ENCODE measurements at regions not wholly inside any gene's neighbourhood (a gene's known extent, or its start where the extent isn't known, plus 50 kb on each side); places are given as distances from the start of the nearest gene placed in this dataset.

- DNase-seq = no peak
Measured at GRCh38 chr2:129653246-129653645, 326.2 kb upstream of the RAB6C start.

GRCh38 chr2:129654331-129654730, 325.1 kb upstream of the RAB6C start:
- DNase-seq = no peak

DNA sequence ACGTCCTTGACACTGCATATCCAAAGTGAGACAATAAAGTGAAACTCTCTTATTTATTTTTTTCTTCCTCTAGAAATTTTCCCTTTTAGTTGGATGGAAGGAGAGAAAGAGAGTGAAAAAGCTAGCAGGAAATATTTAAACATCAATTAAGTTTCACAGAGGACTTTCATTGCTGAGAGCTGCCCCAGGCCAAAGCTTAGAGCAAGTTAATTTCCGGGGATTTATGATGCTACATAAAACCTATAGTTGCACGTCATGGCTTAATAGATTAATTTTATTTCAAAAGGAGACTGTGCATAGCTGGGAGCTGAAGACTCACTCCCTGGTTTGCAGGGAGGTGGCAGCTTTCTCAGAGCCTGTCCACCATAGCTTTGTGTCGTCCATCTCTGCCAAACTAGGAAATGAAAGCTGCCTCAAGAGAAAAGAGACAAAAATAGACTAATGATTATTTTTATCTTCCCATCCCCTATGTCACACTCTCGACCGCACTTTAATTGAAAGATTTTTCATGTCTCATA, 323.3 kb upstream of the RAB6C start:
- DNase-seq = no peak

- DNase-seq = no peak
Measured at GRCh38 chr2:129658430-129658829, 321.0 kb upstream of the RAB6C start.

- no peak for DNase-seq
Measured at GRCh38 chr2:129661935-129662334, 317.5 kb upstream of the RAB6C start.

DNA sequence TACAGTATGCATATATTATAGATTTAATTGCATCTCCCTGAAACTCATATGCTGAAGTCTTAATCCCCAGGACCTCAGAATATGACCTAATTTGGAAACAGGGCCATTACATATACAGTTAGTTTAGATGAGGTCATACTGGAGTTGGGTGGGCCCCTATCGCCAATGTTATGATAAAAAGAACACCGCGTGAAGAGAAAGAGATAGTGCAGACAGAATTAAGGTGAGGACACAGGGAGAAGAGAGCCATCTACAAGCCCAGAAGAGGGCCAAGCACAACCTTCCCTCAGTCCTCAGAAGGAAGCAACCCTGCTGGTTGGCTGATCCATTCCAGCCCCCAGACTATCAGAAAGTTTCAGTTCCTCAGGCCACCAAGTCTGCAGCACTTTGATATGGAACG, 311.9 kb upstream of the RAB6C start:
- peak; percentile 4 for DNase-seq

DNA sequence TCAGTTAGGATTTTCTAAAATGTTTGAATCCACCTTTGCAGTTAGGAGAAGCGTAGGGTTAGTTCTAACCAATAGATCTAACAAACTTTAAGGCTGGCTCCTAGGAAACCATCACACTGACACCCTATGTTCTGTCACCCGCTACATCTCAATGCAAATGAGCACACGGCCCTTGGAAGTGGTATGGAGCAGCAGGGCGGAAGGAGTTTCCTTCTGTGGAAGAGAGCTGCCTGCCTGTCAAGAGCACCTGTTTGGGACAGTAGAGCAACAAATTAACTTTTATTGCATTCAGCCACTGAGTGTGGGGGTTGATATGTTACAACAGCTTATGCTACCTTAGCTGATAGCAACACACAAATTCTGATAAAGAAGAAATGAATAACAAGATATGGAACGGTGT, 306.9 kb upstream of the RAB6C start:
- no peak for DNase-seq

DNA sequence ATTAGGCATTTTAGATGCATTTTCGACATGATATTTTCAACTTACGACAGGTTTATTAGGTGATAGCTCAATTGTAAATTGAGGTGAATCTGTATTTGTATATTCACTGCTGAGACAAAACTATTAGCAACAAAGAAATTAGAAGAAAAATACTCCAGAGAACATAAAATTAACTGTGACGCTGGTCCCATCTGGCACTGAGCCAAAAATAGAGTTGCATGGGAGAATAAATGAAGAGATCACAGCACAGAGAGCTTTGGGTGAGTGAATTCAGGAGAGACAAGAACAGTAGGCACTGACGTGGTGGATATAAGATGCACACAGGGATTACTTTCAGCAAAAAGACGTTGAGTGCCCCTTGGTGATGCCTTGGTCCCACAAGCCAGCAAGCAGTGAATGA, 306.2 kb upstream of the RAB6C start:
- DNase-seq = no peak

- no peak for DNase-seq
Measured at GRCh38 chr2:129673847-129674711, 305.4 kb upstream of the RAB6C start.

DNA sequence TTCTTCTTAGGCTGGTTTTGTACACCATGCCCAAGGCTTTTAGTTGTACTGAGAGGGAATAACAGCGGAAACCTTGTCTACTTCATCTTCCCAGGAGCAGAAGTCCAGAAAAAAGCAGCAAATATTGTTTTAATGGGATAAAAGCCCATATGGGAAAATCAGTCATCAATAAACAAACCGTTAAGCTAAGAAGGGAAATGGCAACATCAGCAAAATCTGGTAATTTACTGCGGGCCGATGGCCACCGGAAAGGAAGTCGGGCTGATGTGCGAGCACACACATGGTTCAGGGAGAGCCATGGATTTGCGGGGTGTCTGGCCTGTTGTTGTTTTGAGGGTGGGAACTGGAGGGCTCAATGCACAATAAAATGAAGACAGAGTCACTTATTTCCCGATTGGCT, 300.7 kb upstream of the RAB6C start:
- no peak for DNase-seq

- no peak for DNase-seq
Measured at GRCh38 chr2:129681788-129682187, 297.7 kb upstream of the RAB6C start.

- DNase-seq = no peak
Measured at GRCh38 chr2:129689653-129690448, 289.6 kb upstream of the RAB6C start.

DNA sequence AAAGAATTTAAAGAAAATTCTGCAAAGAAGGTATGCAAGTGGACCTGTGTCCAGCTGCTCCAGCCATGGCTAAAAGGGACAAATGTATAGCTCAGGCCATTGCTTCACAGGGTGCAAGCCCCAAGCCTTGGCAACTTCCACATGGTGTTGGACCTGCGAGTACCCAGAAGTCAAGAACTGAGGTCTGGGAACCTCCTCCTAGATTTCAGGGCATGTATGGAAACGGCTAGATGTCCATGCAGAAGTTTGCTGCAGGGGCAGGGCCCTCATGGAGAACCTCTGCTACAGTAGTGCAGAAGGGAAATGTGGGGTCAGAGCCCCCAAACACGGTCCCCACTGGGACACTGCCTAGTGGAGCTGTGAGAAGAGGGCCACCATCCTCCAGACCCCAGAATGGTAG, 284.0 kb upstream of the RAB6C start:
- no peak for DNase-seq

- no peak for DNase-seq
Measured at GRCh38 chr2:129698593-129698992, 280.9 kb upstream of the RAB6C start.

GRCh38 chr2:129699781-129700573, 279.5 kb upstream of the RAB6C start:
- no peak for DNase-seq

DNA sequence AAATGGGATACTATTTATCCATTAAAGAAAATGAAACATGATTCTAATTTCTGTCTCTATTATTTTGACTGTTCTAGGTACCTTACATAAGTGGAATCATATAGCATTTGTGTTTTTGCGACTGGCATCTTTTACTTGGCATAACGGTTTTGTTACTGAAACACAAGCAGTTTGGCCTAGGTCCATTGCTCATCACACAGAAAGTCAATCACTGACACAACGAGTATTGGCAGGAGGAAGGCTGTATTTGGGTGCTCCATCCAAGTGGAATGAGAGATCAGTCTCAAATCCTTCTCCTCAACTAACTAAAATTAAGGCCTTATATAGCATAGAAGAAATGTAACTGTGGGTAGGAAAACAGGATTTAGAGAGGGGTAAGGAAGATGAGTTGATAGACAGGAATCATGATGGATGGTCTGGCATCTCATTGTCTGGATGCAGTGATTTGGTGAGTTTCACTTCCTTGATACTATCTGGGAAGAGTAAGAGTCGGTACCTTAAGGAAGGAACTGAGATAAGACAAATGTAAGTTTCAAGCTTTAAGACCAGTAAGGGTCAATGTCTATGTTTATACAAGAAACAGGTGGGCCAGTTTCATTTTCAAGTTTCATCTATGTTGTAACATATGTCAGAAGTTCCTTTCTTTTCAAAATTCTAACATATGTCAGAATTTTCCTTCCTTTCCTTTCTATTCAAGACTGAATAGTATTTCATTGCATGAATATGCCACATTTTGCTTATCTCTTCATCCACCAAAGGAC, 276.9 kb upstream of the RAB6C start:
- DNase-seq = no peak

- DNase-seq = no peak
Measured at GRCh38 chr2:129705085-129705484, 274.4 kb upstream of the RAB6C start.

- no peak for DNase-seq
Measured at GRCh38 chr2:129707800-129708199, 271.7 kb upstream of the RAB6C start.

- DNase-seq = no peak
Measured at GRCh38 chr2:129708221-129708967, 271.1 kb upstream of the RAB6C start.

GRCh38 chr2:129709001-129709955, 270.2 kb upstream of the RAB6C start:
- no peak for DNase-seq
